HepG2 (cell line): ENCODE measurements at regions not wholly inside any gene's neighbourhood (a gene's known extent, or its start where the extent isn't known, plus 50 kb on each side); places are given as distances from the start of the nearest gene placed in this dataset.
"Not testable (repeated sequence)": the region's sequence is repeated elsewhere in the genome, so short reads cannot be mapped to it uniquely, and the experiment has no call there.

Source experiments
- ATAC-seq: fragments of 200-7000 bp; cut with Tn5 transposase; 3 replicates; pipeline ENCODE4 v1.9.1; 2020; ENCODE audit warnings: mild to moderate bottlenecking, moderate library complexity
- BruUV-seq: library from RNA; stranded (reverse); fragments of 400-500 nt; replicated peaks from 2 replicates; lab custom pipeline; 2021; lab: Mats Ljungman, UMichigan
- CTCF ChIA-PET: fragments of 300-600 bp; formaldehyde crosslinking; extraction: SDS; loops from one replicate; lab custom pipeline; 2021; ENCODE audit warnings: low total read pairs, inconsistent platforms, low intra/inter-chr PET ratio; lab: Yijun Ruan, JAX
- POLR2A ChIA-PET: fragments of 350-600 bp; sonication (Branson Sonifier 250); formaldehyde crosslinking; loops from one replicate; lab custom pipeline; 2020; ENCODE audit warnings: antibody characterized with exemption, inconsistent platforms; lab: Yijun Ruan, JAX
- DNase-seq: peaks from one replicate; pipeline ENCODE4 v3.0.0-alpha.2; 2015; ENCODE audit warnings: low spot score
- FAIRE-seq: peaks from 3 replicates; lab custom pipeline; 2011; peaks lifted over from hg19 to GRCh38; lab: Jason Lieb, UNC
- H2AFZ ChIP-seq: one replicate; pipeline ENCODE4 v1.6.1; 2011; ENCODE audit warnings: low read length, inconsistent platforms
- H3K27ac ChIP-seq: fragments of 300-600 bp; 3 replicates; pipeline ENCODE4 v1.8.0; 2011; ENCODE audit warnings: mixed run types, mild to moderate bottlenecking, mixed read lengths, low read length, inconsistent platforms; ENCODE audit not compliant: insufficient read depth; ENCODE audit errors: extremely low read length
- H3K27me3 ChIP-seq, 2 experiments: fragments of 200-600 bp in 1 of 2; 2 replicates in 1 of 2; 3 replicates in 1 of 2; pipeline versions ENCODE4 v1.6.0 to v1.8.0; 2011; ENCODE audit warnings: low read length in 2 of 2, mild to moderate bottlenecking in 2 of 2, moderate library complexity in 2 of 2, inconsistent platforms in 1 of 2; ENCODE audit not compliant: insufficient read depth in 2 of 2, control insufficient read depth in 1 of 2
- H3K36me3 ChIP-seq, 2 experiments: fragments of 200-600 bp in 1 of 2; replicated peaks in 1 of 2; 2 replicates in 1 of 2; 3 replicates in 1 of 2; pipeline versions ENCODE4 v1.5.1 to v1.8.0; 2011; ENCODE audit warnings: low read length in 2 of 2, inconsistent platforms in 1 of 2; ENCODE audit not compliant: insufficient read depth in 2 of 2, control insufficient read depth in 1 of 2
- H3K4me1 ChIP-seq: 2 replicates; pipeline ENCODE4 v1.5.1; 2012; ENCODE audit warnings: low read length, inconsistent platforms; ENCODE audit not compliant: insufficient read depth
- H3K4me2 ChIP-seq: 2 replicates; pipeline ENCODE4 v1.6.0; 2011; ENCODE audit warnings: low read depth, low read length, inconsistent platforms
- H3K4me3 ChIP-seq, 3 experiments: fragments of 200-600 bp in 1 of 3; sonication (generic), shearing (Covaris generic) in 1 of 3; replicated peaks in 1 of 3; 2 replicates each; pipeline ENCODE4 v1.5.1; 2011 to 2016; ENCODE audit warnings: low read length in 3 of 3, inconsistent platforms in 2 of 3, low read depth in 2 of 3, mild to moderate bottlenecking in 2 of 3, control low read depth in 1 of 3, mixed read lengths in 1 of 3; ENCODE audit not compliant: insufficient read depth in 1 of 3
- H3K79me2 ChIP-seq: one replicate; pipeline ENCODE4 v1.6.1; 2011; ENCODE audit warnings: low read length, inconsistent platforms; ENCODE audit not compliant: insufficient read depth
- H3K9ac ChIP-seq: 2 replicates; pipeline ENCODE4 v1.6.0; 2011; ENCODE audit warnings: mild to moderate bottlenecking, low read depth, low read length, inconsistent platforms; ENCODE audit not compliant: insufficient read depth
- H3K9me3 ChIP-seq: 2 replicates; pipeline ENCODE4 v1.5.1; 2012; ENCODE audit warnings: mild to moderate bottlenecking, low read length
- H4K20me1 ChIP-seq: 2 replicates; pipeline ENCODE4 v1.6.0; 2011; ENCODE audit warnings: inconsistent platforms, mild to moderate bottlenecking, low read length, moderate library complexity; ENCODE audit not compliant: insufficient read depth
- MAFK ChIP-seq, 2 experiments: IDR thresholded peaks in 1 of 2; conservative IDR thresholded peaks in 1 of 2; 2 replicates each; pipeline ENCODE4 v1.6.1; 2011; ENCODE audit warnings: improper control_type of control experiment in 2 of 2, low read length in 2 of 2
- WGBS: methylation state at CpG from one replicate; pipeline ENCODE4 v1.1.6; 2017; ENCODE audit warnings: low lambda C conversion rate; 5-methylcytosine and 5-hydroxymethylcytosine counted together
- in situ Hi-C: cut with HindIII; loops from 2 replicates; pipeline ENCODE4 v1.10.0; 2017; ENCODE audit warnings: low pct_unique_long_range_greater_than_20kb; ENCODE audit not compliant: extremely low pct_ligation_motif_present
- intact Hi-C: fragments of 100-400 bp; cut with micrococcal nuclease; formaldehyde crosslinking; loops from one replicate; pipeline ENCODE4 v1.10.0; 2022; ENCODE audit not compliant: unreplicated experiment
- small RNA-seq, 3 experiments: library from RNA; depleted of rRNA; stranded (forward); fragments of <200 nt; gene quantifications; one replicate each; pipeline ENCODE3, GENCODE V24; 2012; ENCODE audit warnings: low read depth in 2 of 3, low replicate concordance in 1 of 3; ENCODE audit not compliant: insufficient read length in 3 of 3, insufficient read depth in 2 of 3

- H3K27me3 ChIP-seq, POLR2A ChIA-PET, H3K4me2 ChIP-seq, H3K9ac ChIP-seq, H3K4me1 ChIP-seq, H3K36me3 ChIP-seq, H3K79me2 ChIP-seq, CTCF ChIA-PET, H3K27ac ChIP-seq, in situ Hi-C loops, H4K20me1 ChIP-seq, ATAC-seq, H2AFZ ChIP-seq, H3K9me3 ChIP-seq, FAIRE-seq, H3K4me3 ChIP-seq, DNase-seq, BruUV-seq, intact Hi-C loops: not testable (repeated sequence)
- 31% methylated on average over 4 of the region's 5 CpGs for WGBS
Measured at GRCh38 chr1:144537234-144537633, 55.5 kb upstream of the PPIAL4F start.

- H3K27me3 ChIP-seq, DNase-seq, in situ Hi-C loops, H3K9ac ChIP-seq, H3K9me3 ChIP-seq, CTCF ChIA-PET, H3K4me3 ChIP-seq, H3K4me2 ChIP-seq, FAIRE-seq, H3K4me1 ChIP-seq, H3K27ac ChIP-seq, intact Hi-C loops, POLR2A ChIA-PET, H3K36me3 ChIP-seq, BruUV-seq, H4K20me1 ChIP-seq, H3K79me2 ChIP-seq, H2AFZ ChIP-seq, ATAC-seq: not testable (repeated sequence)
- WGBS: 74% methylated on average over 4 of the region's 6 CpGs
- TF ChIP-seq MAFK (conservative IDR thresholded peaks at IDR 0.05 in 1 of 2, IDR thresholded peaks at IDR 0.05 in 1 of 2; ENCODE audit: low read length in 2 of 2): peak in 1 of 2 experiments; percentile 36; a peak in 2 of 4 replicates
Measured at GRCh38 chr1:144538736-144539135, 54.0 kb upstream of the PPIAL4F start.

GRCh38 chr1:144539191-144539960 lies 53.3 kb upstream of the PPIAL4F start:
- POLR2A ChIA-PET, in situ Hi-C loops, H3K4me3 ChIP-seq, H3K9ac ChIP-seq, CTCF ChIA-PET, intact Hi-C loops, H3K79me2 ChIP-seq, H2AFZ ChIP-seq, BruUV-seq, H3K27me3 ChIP-seq, H3K4me1 ChIP-seq, H3K9me3 ChIP-seq, FAIRE-seq, H3K27ac ChIP-seq, H4K20me1 ChIP-seq, H3K36me3 ChIP-seq, ATAC-seq, H3K4me2 ChIP-seq, DNase-seq: not testable (repeated sequence)
- 66% methylated on average over 20 of the region's 37 CpGs for WGBS

Small RNAs in the stretch of these regions (small RNA-seq; reads per million reads assigned to genes)
- gene RF00003: 1.4 to 49.3 (median 21.5) reads per million in 3 experiments
